OCI-LY1 (cell line): ENCODE measurements at regions not wholly inside any gene's neighbourhood (a gene's known extent, or its start where the extent isn't known, plus 50 kb on each side); places are given as distances from the start of the nearest gene placed in this dataset.

Experiments used
- CTCF ChIP-seq: fragments of 200-600 bp; sonication (generic), shearing (Covaris generic); IDR thresholded peaks from 2 replicates; pipeline ENCODE4 v1.5.1; 2017; ENCODE audit warnings: mild to moderate bottlenecking, antibody characterized with exemption, low read length, moderate library complexity, mixed read lengths
- EZH2 ChIP-seq: fragments of 200-600 bp; sonication (generic), shearing (Covaris generic); IDR thresholded peaks from 2 replicates; pipeline ENCODE4 v1.8.0; 2017; ENCODE audit warnings: borderline replicate concordance, mixed run types, mild to moderate bottlenecking, antibody characterized with exemption, low read length, moderate library complexity, mixed read lengths

- TF ChIP-seq CTCF (no peak), EZH2 (no peak)
Observed at GRCh38 chr1:239644604-239645003, 258.2 kb downstream of the CHRM3 start.
